IPS DF 6.9 (cell line): ENCODE measurements at regions not wholly inside any gene's neighbourhood (a gene's known extent, or its start where the extent isn't known, plus 50 kb on each side); places are given as distances from the start of the nearest gene placed in this dataset.
"Not testable (repeated sequence)": the region's sequence is repeated elsewhere in the genome, so short reads cannot be mapped to it uniquely, and the experiment has no call there.

ENCODE experiments used
- DNase-seq: peaks from one replicate; pipeline ENCODE4 v3.0.0-alpha.2; 2013; ENCODE audit warnings: low read depth, low spot score
- H3K27ac ChIP-seq: one replicate; pipeline ENCODE4 v1.5.1; 2013; ENCODE audit warnings: low read length, control low read depth
- H3K27me3 ChIP-seq: 2 replicates; pipeline ENCODE4 v1.6.1; 2013; ENCODE audit warnings: mild to moderate bottlenecking, low read length; ENCODE audit not compliant: control insufficient read depth, insufficient read depth
- H3K36me3 ChIP-seq: 2 replicates; pipeline ENCODE4 v1.6.1; 2013; ENCODE audit warnings: low read length; ENCODE audit not compliant: control insufficient read depth, insufficient read depth
- H3K4me1 ChIP-seq: 2 replicates; pipeline ENCODE4 v1.6.1; 2013; ENCODE audit warnings: low read length; ENCODE audit not compliant: control insufficient read depth, insufficient read depth
- H3K4me3 ChIP-seq: 2 replicates; pipeline ENCODE4 v1.5.1; 2013; ENCODE audit warnings: mild to moderate bottlenecking, low read length
- H3K9me3 ChIP-seq: 2 replicates; pipeline ENCODE4 v1.6.1; 2013; ENCODE audit warnings: low read length, inconsistent platforms; ENCODE audit not compliant: control insufficient read depth, insufficient read depth
- WGBS: extraction: QIAGEN DNeasy Blood & Tissue Kit; methylation state at CpG from one replicate; pipeline ENCODE4 v1.1.7; 2013; ENCODE audit warnings: mixed read lengths, missing lambda C conversion rate; ENCODE audit not compliant: insufficient read length, insufficient coverage; 5-methylcytosine and 5-hydroxymethylcytosine counted together

DNA sequence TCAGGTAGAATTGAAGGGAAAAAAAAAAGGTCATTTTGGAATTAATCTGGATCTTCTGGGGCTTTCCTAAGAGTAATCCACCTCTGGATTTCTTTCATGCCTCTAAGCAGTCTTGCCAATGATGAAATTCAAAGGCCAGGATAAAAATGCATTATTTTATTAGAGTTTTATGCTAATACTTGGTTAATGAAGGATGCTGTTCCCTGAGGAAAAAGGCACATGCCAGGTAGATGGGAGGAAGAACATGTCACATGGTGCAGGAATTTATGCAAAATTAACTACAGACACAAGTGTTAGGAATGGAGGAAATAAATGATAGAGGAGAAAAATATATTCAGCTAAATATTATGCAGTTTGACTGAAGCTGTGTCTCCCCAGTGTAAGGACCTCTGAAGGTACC lies 792.0 kb downstream of the ETS1 start:
- Histone ChIP-seq H3K27me3 (no peaks in the 10 kb centered on the region), H3K27ac (no peak overlapping the region), H3K36me3 (no peaks in the 10 kb centered on the region), H3K4me3 (no peak overlapping the region), H3K9me3 (peaks cover 1% of the 10 kb centered on the region; the same call in 1 of the 2 replicates), H3K4me1 (no peaks in the 10 kb centered on the region)
- no peak for DNase-seq

DNA sequence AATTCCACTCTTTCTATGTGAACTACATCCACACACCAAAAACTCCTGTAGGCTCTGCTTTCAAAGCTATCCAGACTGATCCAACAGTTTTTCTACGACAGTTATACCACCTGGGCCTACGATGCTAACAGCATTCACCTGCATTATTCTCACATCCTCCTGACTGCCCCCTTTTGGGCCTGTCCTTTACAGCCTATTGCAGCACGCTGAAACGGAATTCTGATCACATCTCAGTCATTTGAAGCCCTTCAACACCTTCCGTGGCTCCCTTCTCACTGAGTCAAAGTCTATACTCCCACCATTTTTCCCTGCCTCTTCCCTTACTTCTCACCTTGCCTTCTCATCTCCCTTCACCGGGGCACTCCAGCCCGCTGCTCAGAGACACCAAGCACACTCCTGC lies 791.3 kb upstream of the KIRREL3 start:
- Histone ChIP-seq H3K4me1 (no peaks in the 10 kb centered on the region), H3K9me3 (no peaks in the 10 kb centered on the region), H3K27ac (no peak overlapping the region), H3K36me3 (no peaks in the 10 kb centered on the region), H3K27me3 (no peaks in the 10 kb centered on the region), H3K4me3 (no peak overlapping the region)
- no CpG with 5 or more reads among the region's 7 CpGs for WGBS
- no peak for DNase-seq

DNA sequence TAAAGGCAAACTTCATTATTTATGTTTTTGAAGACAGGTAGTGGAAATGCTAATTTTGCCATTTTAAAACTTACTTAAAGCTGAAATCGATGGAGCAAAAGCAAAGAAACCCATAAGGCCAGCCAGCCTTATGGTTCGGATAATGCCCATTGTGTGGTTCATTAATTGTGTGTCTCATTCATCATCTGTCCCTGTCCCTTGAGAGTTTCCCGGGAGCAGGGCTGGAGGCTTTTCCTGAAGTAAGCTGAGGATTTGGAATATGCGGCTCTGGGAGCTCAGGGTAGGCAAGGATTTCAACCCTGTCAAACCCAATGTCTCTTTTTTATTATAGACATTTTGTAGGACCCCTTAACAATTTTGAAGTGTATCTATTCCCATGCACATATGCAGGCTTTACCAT lies 790.0 kb upstream of the KIRREL3 start:
- Histone ChIP-seq H3K9me3 (no peaks in the 10 kb centered on the region), H3K27ac (no peak overlapping the region), H3K4me3 (no peak overlapping the region), H3K27me3 (no peaks in the 10 kb centered on the region), H3K36me3 (no peaks in the 10 kb centered on the region), H3K4me1 (no peaks in the 10 kb centered on the region)
- DNase-seq = no peak
- no CpG with 5 or more reads among the region's 4 CpGs for WGBS

DNA sequence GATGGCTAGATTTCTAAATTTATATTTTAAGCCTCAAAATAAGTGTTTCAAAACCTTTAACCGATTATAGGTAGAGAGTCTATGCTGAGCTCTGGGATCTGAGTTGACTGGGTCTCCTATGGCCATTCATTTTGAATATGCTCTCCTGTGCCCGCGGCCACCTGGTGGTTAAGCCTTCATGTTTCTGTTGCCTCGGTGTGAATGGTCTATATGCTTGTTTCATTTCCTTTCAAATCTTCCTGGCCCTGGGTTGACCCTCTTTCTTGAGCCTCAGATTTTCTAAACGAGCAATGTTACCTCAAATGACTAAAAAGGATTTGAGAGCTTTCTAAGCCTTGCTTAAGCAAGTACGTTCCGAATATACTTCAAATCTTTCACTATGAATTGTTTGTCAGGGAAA lies 789.4 kb upstream of the KIRREL3 start:
- Histone ChIP-seq H3K9me3 (no peaks in the 10 kb centered on the region), H3K27ac (no peak overlapping the region), H3K4me1 (no peaks in the 10 kb centered on the region), H3K36me3 (no peaks in the 10 kb centered on the region), H3K27me3 (no peaks in the 10 kb centered on the region), H3K4me3 (no peak overlapping the region)
- no CpG with 5 or more reads among the region's 7 CpGs for WGBS
- no peak for DNase-seq

DNA sequence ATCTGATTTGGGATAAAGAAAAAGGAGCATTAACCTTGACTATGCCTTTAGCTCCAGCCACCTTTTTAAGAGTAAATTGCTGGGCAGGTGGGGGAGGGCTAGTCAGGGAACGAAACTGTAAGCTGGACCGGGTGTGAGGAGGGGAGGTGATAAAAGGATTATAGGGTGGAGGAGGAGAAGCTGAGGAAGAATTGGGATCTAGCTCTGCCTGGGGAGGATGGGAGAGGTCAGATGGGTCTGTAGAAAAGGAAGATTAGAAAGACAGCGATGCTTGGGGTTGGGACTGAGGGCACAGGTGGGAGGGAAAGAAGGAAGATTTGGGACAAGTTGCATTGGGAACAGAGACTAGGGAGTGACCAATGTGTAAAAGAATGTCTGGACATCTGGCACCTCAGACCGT lies 772.4 kb upstream of the KIRREL3 start:
- not testable (repeated sequence) for H3K36me3 ChIP-seq, H3K27me3 ChIP-seq, H3K9me3 ChIP-seq, H3K4me1 ChIP-seq, H3K4me3 ChIP-seq, DNase-seq, H3K27ac ChIP-seq
- WGBS = no CpG with 5 or more reads among the region's 4 CpGs

DNA sequence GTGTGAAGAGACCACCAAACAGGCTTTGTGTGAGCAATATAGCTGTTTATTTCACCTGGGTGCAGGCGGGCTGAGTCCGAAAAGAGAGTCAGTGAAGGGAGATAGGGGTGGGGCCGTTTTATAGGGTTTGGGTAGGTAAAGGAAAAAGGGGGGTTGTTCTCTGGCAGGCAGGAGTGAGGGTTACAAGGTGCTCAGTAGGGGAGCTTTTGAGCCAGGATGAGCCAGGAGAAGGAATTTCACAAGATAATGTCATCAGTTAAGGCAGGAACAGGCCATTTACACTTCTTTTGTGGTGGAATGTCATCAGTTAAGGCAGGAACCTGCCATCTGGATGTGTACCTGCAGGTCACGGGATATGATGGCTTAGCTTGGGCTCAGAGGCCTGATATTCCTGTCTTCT lies 768.4 kb upstream of the KIRREL3 start:
- not testable (repeated sequence) for H3K9me3 ChIP-seq, H3K36me3 ChIP-seq, H3K27ac ChIP-seq, DNase-seq, H3K4me3 ChIP-seq, H3K27me3 ChIP-seq, H3K4me1 ChIP-seq
- WGBS = no CpG with 5 or more reads among the region's 4 CpGs

DNA sequence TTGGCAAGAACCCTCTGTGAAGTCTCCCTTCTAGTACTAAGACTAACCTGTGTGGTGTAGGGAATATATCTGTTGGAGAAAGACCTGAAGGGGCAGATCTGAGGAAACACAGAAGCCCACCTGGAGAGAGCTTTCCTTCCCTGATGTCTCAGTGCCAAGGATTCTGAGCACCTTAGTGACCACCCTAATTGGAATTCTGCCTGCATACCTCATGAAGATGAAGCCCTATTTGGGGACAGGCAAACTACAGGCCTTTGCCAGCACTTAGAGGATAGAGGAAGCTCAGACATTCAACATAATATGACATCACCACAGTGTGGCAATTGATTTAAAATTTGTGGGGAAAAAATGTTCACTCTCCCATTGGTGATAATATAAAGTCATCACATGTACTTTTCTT lies 766.2 kb upstream of the KIRREL3 start:
- DNase-seq = no peak
- no peaks in the 10 kb centered on the region for H3K27me3 ChIP-seq
- H3K4me1 ChIP-seq = no peaks in the 10 kb centered on the region
- no peak overlapping the region for H3K27ac ChIP-seq
- H3K9me3 ChIP-seq = no peaks in the 10 kb centered on the region
- H3K36me3 ChIP-seq = no peaks in the 10 kb centered on the region
- H3K4me3 ChIP-seq = no peak overlapping the region

DNA sequence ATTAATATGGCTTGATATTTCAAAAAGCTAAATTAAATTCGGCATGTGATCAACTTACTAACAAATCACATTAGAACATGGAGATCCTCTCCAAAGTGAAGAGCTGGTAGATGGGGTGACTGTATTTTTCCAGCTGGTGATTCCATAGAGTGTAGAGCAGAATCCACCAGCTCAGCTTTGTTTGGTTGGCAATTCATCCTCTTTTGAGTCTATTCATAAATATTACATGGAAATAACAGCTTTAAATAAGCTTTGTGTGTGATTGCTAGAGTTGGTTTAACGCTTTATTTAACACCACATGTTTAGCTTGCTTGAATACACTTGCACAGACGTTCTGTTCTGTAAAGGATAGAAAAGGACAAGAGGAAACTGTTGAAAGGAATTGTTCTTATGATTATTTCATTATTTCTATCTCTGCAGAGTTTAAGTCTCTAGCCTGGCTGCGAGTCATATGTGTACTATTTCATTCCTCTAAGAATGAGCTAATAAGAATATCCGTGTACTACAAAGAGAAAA lies 738.3 kb upstream of the KIRREL3 start:
- Histone ChIP-seq H3K36me3 (no peaks in the 10 kb centered on the region), H3K9me3 (no peaks in the 10 kb centered on the region), H3K4me1 (no peaks in the 10 kb centered on the region), H3K27ac (no peak overlapping the region), H3K4me3 (no peak overlapping the region), H3K27me3 (no peaks in the 10 kb centered on the region)
- no peak for DNase-seq
- WGBS = no CpG with 5 or more reads among the region's 5 CpGs

DNA sequence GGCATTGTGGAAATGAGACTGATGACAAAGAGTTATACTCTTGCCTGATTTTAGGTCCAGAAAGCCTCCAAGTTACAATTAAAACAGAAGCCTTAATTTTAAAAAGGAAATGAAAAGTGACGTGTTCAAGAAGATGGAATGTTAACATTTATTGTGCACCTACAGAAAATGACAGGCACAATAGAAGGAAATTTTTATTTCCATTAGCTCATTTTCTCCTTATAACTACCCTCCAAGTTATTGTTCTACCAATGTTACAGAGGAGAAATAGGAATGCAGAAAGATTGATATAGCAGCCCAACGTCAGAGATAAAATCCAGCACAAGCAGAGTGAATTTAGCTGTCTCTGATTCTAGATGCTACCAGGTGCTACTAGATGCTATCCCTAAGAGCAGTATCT lies 736.9 kb upstream of the KIRREL3 start:
- DNase-seq = no peak
- no CpG with 5 or more reads among the region's 2 CpGs for WGBS
- no peak overlapping the region for H3K27ac ChIP-seq
- no peaks in the 10 kb centered on the region for H3K9me3 ChIP-seq
- H3K4me3 ChIP-seq = no peak overlapping the region
- no peaks in the 10 kb centered on the region for H3K27me3 ChIP-seq
- no peaks in the 10 kb centered on the region for H3K36me3 ChIP-seq
- no peaks in the 10 kb centered on the region for H3K4me1 ChIP-seq

DNA sequence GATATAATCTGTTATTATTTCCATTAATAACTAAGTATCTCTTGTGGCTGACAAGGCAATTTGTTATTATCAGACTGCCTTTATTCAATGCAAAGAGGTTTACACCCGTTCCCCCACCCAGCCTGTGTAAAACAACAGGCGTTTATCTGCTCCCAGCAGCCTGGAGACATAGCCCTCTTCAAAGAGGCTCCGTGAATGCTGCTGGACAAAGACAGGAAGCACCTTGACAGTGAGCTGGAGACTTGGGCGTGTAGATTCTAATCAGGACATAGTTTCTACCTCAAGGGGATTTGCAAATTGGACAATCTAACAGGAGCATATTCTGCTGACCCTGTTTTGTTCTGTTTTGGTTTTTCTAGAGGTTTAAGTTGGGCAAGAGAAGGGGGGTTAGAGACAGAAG lies 733.0 kb upstream of the KIRREL3 start:
- no peak overlapping the region for H3K27ac ChIP-seq
- no peak overlapping the region for H3K4me3 ChIP-seq
- no peaks in the 10 kb centered on the region for H3K9me3 ChIP-seq
- no peaks in the 10 kb centered on the region for H3K27me3 ChIP-seq
- WGBS = no CpG with 5 or more reads among the region's 4 CpGs
- no peaks in the 10 kb centered on the region for H3K36me3 ChIP-seq
- no peaks in the 10 kb centered on the region for H3K4me1 ChIP-seq
- no peak for DNase-seq

DNA sequence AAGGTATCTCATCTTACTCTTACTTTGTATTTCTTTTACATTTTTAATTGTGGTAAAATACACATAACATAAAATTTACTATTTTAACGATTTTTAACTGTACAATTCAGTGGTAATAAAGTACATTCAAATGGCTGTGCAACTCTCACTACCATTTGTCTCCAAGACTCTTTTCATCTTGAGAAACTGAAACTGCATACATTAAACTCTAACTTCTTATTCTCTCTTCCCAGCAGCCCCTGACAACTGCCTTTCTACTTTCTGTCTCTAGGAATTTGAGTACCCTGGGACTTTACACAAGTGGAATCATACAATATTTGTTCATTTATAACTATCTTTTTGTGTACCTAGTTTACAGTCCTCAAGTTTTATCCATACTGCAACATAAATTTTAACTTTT lies 725.8 kb upstream of the KIRREL3 start:
- no peak overlapping the region for H3K4me3 ChIP-seq
- no peak overlapping the region for H3K27ac ChIP-seq
- H3K36me3 ChIP-seq = no peaks in the 10 kb centered on the region
- H3K27me3 ChIP-seq = no peaks in the 10 kb centered on the region
- no CpG with 5 or more reads among the region's 1 CpG for WGBS
- DNase-seq = no peak
- no peaks in the 10 kb centered on the region for H3K4me1 ChIP-seq
- H3K9me3 ChIP-seq = no peaks in the 10 kb centered on the region
